C4-2B (cell line): ENCODE measurements at regions not wholly inside any gene's neighbourhood (a gene's known extent, or its start where the extent isn't known, plus 50 kb on each side); places are given as distances from the start of the nearest gene placed in this dataset.
A peak's percentile ranks its signal among the peaks of the same experiment; 100 is the strongest.

Experiments used
- H3K27ac ChIP-seq: fragments of 450-650 bp; 2 replicates; pipeline ENCODE4 v1.5.1; 2017
- CTCF ChIP-seq: fragments of 450-650 bp; conservative IDR thresholded peaks from 2 replicates; pipeline ENCODE4 v1.5.1; 2017; ENCODE audit warnings: mild to moderate bottlenecking
- ZFX ChIP-seq: fragments of 450-650 bp; IDR thresholded peaks from 2 replicates; pipeline ENCODE4 v1.6.1; 2017

DNA sequence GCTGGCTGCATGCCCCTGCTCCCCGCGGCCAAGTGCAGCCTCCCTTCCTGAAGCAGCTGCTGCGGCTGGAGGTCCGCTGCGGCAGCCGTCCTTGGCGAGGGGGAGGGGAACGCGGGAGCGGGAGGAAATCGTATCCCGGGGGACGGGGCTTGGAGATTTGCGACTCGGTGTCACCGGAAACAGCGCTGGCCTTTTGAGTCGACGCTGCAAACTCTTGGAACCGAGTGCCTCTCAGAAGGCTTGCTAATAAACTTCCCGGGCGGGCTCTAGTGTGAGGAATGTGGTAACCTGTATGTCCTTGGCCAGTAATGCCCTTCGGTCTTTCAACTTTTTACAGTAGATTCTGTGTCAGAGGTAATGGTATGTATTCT, 82.7 kb downstream of the PTPDC1 start:
- TF ChIP-seq CTCF = no peak
- no peak for TF ChIP-seq ZFX
- peak overlapping the region; percentile 99 for H3K27ac ChIP-seq

GRCh38 chr9:94167376-94167890, 83.2 kb downstream of the PTPDC1 start:
- no peak for TF ChIP-seq ZFX
- H3K27ac ChIP-seq = peak overlapping the region; percentile 99

DNA sequence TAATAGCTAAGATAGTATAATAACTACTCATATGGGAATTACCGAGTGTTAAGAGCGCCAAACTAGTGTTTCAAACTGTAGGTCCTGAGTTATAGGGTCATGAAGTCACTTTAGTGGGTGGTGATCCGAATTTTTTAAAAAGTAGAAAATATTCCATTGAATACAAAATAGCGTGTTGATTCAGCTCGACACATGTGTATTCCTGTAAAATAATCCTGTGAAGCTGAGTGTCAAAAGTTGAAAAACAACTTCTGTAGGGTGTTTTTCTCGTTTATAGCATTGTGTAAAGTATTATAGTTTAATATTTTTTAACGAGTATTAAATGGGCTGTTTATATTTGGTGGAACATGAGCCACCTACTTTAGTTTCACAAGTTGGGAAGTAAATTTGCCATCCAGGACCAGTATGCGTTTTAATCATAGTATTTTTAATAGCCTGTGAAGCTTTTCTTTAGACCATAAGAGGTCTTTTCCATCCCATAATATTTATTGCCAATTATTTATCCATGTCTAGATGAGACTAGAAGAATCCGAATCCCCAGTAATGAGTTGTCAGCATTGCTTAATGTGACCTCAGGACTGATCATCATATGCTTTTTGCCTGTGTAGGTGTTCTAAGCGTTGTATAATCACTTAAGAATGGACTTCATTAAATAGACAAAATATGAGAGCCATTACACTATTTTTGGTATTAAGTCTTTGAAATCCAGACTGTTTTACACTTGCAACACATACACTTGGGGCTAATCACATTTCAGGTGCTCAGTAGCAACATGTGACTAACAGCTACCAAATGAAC, 84.1 kb downstream of the PTPDC1 start:
- H3K27ac ChIP-seq = no peak overlapping the region

DNA sequence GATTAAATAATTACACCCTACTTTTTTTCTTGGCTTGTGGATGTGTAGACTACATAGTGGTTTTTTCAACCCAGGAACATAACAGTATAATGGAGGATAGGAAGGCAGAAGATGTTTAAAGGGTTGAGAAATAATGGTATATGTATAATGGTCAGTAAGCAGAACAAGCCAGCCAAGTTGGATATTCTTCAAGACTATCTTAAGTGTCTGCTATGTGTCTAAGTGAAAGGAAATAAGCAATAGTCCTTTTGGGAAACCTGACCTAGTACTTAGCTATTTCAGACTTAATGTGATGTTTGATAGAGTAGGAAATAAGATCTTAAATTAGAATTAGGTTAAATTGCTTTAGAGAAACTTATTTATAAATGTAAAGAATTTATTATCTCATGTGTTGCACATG, 85.7 kb downstream of the PTPDC1 start:
- H3K27ac ChIP-seq = no peak overlapping the region
- no peak for TF ChIP-seq CTCF
- no peak for TF ChIP-seq ZFX

More for the DNA sequence above, 84.1 kb downstream of the PTPDC1 start:
- no peak for TF ChIP-seq ZFX
- TF ChIP-seq CTCF = no peak

DNA sequence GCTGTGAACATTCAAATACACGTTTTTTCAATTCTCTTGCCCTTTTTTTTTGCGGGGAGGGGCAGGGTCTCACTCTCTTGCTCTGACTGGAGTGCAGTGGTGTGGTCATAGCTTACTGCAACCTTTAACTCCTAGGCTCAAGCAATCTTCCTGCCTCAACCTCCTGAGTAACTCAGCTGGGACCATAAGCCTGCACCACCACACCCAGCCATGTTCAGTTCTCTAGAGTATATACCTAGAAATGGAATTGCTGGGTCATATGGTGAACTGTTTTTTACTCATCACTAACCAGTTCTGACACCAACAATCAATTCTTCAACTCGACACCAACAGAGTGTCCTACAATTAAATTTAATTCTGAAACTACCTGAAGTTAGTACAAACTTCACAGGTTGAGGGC, 85.5 kb upstream of the ZNF169 start:
- TF ChIP-seq ZFX = no peak
- TF ChIP-seq CTCF = no peak
- no peak overlapping the region for H3K27ac ChIP-seq

DNA sequence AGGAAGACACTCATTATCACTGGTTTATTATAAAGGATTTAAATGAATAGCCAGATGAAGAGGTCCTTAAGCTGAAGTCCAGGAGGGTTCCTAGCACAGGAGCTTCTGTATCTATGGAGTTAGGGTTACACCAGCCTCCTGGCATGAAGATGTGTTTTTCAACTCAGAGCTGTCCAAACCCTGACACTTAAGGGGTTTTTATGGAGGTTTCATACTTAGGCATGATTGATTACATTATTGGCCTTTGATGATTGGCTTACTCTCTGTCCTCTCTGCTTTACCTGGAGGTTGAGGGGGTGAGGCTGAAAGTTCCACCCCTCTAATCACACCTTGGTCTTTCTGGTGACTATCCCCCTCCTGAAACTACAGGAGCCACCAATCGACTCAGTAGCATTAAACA, 84.9 kb upstream of the ZNF169 start:
- no peak overlapping the region for H3K27ac ChIP-seq
- no peak for TF ChIP-seq ZFX
- no peak for TF ChIP-seq CTCF

DNA sequence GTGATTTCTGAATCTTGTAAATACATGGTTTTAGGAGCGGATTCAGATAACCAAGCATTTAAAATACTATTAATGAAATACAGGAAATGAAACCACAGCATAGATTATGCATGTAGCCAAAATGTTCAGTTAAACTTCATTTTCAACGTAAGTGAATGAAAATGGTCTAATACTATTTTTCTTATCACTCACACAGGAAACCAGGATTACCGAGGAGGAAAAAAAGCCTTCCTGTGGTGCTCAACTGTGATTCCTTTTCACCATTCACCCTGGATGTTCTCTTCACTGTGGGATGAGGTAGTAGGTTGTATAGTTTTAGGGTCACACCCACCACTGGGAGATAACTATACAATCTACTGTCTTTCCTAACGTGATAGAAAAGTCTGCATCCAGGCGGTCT, 83.4 kb upstream of the ZNF169 start:
- no peak overlapping the region for H3K27ac ChIP-seq
- TF ChIP-seq ZFX = no peak
- TF ChIP-seq CTCF = no peak

- TF ChIP-seq ZFX = no peak
- TF ChIP-seq CTCF = no peak
- H3K27ac ChIP-seq = no peak overlapping the region
Measured at GRCh38 chr9:94176608-94177007, 82.5 kb upstream of the ZNF169 start.
